GM12878 (cell line): ENCODE measurements at regions not wholly inside any gene's neighbourhood (a gene's known extent, or its start where the extent isn't known, plus 50 kb on each side); places are given as distances from the start of the nearest gene placed in this dataset.
"Not testable (repeated sequence)": the region's sequence is repeated elsewhere in the genome, so short reads cannot be mapped to it uniquely, and the experiment has no call there.

Experiments used
- CHD4 ChIP-seq: fragments of 200-600 bp; sonication (generic); IDR thresholded peaks from 2 replicates; pipeline ENCODE4 v1.6.1; 2016; ENCODE audit warnings: mild to moderate bottlenecking
- TF ChIP-seq, protein P1 (sequence below), 3 experiments: IDR thresholded peaks in 2 of 3; conservative IDR thresholded peaks in 1 of 3; 2 replicates each; pipeline ENCODE4 v1.5.1; 2011; ENCODE audit warnings: low read depth in 3 of 3, low read length in 3 of 3, mild to moderate bottlenecking in 3 of 3, control low read depth in 2 of 3, moderate library complexity in 2 of 3, inconsistent platforms in 1 of 3, mixed read lengths in 1 of 3; ENCODE audit not compliant: control insufficient read depth in 2 of 3, insufficient read depth in 1 of 3; ENCODE audit errors: extremely low read depth in 1 of 3
- TF ChIP-seq, protein P2 (sequence below): IDR thresholded peaks from 2 replicates; pipeline ENCODE4 v1.6.1; 2012; ENCODE audit warnings: mild to moderate bottlenecking, low read depth, low read length

GRCh38 chr2:153403352-153403751 is 75.2 kb downstream of the RPRM start:
- TF ChIP-seq, protein P1, sequence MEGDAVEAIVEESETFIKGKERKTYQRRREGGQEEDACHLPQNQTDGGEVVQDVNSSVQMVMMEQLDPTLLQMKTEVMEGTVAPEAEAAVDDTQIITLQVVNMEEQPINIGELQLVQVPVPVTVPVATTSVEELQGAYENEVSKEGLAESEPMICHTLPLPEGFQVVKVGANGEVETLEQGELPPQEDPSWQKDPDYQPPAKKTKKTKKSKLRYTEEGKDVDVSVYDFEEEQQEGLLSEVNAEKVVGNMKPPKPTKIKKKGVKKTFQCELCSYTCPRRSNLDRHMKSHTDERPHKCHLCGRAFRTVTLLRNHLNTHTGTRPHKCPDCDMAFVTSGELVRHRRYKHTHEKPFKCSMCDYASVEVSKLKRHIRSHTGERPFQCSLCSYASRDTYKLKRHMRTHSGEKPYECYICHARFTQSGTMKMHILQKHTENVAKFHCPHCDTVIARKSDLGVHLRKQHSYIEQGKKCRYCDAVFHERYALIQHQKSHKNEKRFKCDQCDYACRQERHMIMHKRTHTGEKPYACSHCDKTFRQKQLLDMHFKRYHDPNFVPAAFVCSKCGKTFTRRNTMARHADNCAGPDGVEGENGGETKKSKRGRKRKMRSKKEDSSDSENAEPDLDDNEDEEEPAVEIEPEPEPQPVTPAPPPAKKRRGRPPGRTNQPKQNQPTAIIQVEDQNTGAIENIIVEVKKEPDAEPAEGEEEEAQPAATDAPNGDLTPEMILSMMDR (IDR thresholded peaks at IDR 0.05 in 2 of 3, conservative IDR thresholded peaks at IDR 0.05 in 1 of 3; ENCODE audit: control insufficient read depth in 2 of 3, extremely low read depth in 1 of 3, insufficient read depth in 1 of 3, low read depth in 3 of 3, low read length in 3 of 3), result not testable (repeated sequence)
- TF ChIP-seq, protein P2, sequence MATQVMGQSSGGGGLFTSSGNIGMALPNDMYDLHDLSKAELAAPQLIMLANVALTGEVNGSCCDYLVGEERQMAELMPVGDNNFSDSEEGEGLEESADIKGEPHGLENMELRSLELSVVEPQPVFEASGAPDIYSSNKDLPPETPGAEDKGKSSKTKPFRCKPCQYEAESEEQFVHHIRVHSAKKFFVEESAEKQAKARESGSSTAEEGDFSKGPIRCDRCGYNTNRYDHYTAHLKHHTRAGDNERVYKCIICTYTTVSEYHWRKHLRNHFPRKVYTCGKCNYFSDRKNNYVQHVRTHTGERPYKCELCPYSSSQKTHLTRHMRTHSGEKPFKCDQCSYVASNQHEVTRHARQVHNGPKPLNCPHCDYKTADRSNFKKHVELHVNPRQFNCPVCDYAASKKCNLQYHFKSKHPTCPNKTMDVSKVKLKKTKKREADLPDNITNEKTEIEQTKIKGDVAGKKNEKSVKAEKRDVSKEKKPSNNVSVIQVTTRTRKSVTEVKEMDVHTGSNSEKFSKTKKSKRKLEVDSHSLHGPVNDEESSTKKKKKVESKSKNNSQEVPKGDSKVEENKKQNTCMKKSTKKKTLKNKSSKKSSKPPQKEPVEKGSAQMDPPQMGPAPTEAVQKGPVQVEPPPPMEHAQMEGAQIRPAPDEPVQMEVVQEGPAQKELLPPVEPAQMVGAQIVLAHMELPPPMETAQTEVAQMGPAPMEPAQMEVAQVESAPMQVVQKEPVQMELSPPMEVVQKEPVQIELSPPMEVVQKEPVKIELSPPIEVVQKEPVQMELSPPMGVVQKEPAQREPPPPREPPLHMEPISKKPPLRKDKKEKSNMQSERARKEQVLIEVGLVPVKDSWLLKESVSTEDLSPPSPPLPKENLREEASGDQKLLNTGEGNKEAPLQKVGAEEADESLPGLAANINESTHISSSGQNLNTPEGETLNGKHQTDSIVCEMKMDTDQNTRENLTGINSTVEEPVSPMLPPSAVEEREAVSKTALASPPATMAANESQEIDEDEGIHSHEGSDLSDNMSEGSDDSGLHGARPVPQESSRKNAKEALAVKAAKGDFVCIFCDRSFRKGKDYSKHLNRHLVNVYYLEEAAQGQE, result not testable (repeated sequence)
- not testable (repeated sequence) for TF ChIP-seq CHD4
